ENCODE measurements at regions not wholly inside any gene's neighbourhood (a gene's known extent, or its start where the extent isn't known, plus 50 kb on each side); places are given as distances from the start of the nearest gene placed in this dataset.

- H3K27me3 ChIP-seq (replicated peaks; ENCODE audit: control insufficient read depth, insufficient read depth, low read length): no peaks in the 10 kb centered on the region
- H3K4me3 ChIP-seq (replicated peaks; ENCODE audit: low read depth, low read length): no peak overlapping the region
- TF ChIP-seq, protein P1, sequence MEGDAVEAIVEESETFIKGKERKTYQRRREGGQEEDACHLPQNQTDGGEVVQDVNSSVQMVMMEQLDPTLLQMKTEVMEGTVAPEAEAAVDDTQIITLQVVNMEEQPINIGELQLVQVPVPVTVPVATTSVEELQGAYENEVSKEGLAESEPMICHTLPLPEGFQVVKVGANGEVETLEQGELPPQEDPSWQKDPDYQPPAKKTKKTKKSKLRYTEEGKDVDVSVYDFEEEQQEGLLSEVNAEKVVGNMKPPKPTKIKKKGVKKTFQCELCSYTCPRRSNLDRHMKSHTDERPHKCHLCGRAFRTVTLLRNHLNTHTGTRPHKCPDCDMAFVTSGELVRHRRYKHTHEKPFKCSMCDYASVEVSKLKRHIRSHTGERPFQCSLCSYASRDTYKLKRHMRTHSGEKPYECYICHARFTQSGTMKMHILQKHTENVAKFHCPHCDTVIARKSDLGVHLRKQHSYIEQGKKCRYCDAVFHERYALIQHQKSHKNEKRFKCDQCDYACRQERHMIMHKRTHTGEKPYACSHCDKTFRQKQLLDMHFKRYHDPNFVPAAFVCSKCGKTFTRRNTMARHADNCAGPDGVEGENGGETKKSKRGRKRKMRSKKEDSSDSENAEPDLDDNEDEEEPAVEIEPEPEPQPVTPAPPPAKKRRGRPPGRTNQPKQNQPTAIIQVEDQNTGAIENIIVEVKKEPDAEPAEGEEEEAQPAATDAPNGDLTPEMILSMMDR (IDR thresholded peaks at IDR 0.05; ENCODE audit: insufficient read depth, low read length, poor library complexity, severe bottlenecking): no peak
- DNase-seq (ENCODE audit: extremely low read depth, insufficient read length): no peak
- no peaks in the 10 kb centered on the region for H3K36me3 ChIP-seq (ENCODE audit: control insufficient read depth, insufficient read depth, low read length)
Observed at GRCh38 chr16:59214455-59214854, 480.3 kb upstream of the GOT2 start.

- Histone ChIP-seq H3K27me3 (replicated peaks; ENCODE audit: control insufficient read depth, insufficient read depth, low read length) (no peaks in the 10 kb centered on the region), H3K36me3 (ENCODE audit: control insufficient read depth, insufficient read depth, low read length) (no peaks in the 10 kb centered on the region), H3K4me3 (replicated peaks; ENCODE audit: low read depth, low read length) (no peak overlapping the region)
- TF ChIP-seq, protein P1 (IDR thresholded peaks at IDR 0.05; ENCODE audit: insufficient read depth, low read length, poor library complexity, severe bottlenecking): no peak
- no peak for DNase-seq (ENCODE audit: extremely low read depth, insufficient read length)
Observed at GRCh38 chr16:59213952-59214351, 479.8 kb upstream of the GOT2 start.

- DNase-seq (ENCODE audit: extremely low read depth, insufficient read length): no peak
- Histone ChIP-seq H3K36me3 (ENCODE audit: control insufficient read depth, insufficient read depth, low read length) (no peaks in the 10 kb centered on the region), H3K27me3 (replicated peaks; ENCODE audit: control insufficient read depth, insufficient read depth, low read length) (no peaks in the 10 kb centered on the region), H3K4me3 (replicated peaks; ENCODE audit: low read depth, low read length) (no peak overlapping the region)
- TF ChIP-seq, protein P1 (IDR thresholded peaks at IDR 0.05; ENCODE audit: insufficient read depth, low read length, poor library complexity, severe bottlenecking): no peak
Observed at GRCh38 chr16:59212492-59213024, 478.4 kb upstream of the GOT2 start.

DNA sequence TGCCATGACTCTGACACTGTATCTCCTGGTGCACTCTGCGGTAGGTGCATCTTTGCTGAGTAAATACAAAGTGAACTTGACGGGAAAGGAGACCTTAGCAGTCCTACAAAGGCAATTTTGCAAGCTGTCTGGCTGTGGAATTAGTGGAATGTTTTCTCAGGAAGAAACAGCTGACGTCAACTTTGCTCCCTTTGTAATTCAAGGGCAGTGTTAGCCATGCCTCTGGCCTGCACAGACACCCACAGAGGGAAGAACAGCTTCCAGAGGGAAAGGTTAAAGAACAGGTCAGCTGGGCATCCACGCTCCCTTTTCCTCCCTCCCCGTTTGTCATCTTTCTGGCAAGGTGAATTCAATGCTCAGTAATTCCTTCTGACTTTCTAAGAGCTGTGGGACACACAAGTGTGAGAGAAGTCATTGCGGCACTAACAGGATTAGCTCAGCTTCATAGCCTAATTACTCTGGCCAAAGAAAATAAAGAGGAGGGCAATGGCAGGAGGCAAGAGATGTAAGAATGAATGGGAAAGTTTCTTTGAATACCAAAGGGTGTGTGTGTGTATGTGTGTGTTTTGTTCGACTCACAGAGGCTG lies 476.9 kb upstream of the GOT2 start:
- no peak overlapping the region for H3K4me3 ChIP-seq (replicated peaks; ENCODE audit: low read depth, low read length)
- no peaks in the 10 kb centered on the region for H3K27me3 ChIP-seq (replicated peaks; ENCODE audit: control insufficient read depth, insufficient read depth, low read length)
- no peak for DNase-seq (ENCODE audit: extremely low read depth, insufficient read length)
- no peaks in the 10 kb centered on the region for H3K36me3 ChIP-seq (ENCODE audit: control insufficient read depth, insufficient read depth, low read length)
- TF ChIP-seq, protein P1 (IDR thresholded peaks at IDR 0.05; ENCODE audit: insufficient read depth, low read length, poor library complexity, severe bottlenecking): no peak

DNA sequence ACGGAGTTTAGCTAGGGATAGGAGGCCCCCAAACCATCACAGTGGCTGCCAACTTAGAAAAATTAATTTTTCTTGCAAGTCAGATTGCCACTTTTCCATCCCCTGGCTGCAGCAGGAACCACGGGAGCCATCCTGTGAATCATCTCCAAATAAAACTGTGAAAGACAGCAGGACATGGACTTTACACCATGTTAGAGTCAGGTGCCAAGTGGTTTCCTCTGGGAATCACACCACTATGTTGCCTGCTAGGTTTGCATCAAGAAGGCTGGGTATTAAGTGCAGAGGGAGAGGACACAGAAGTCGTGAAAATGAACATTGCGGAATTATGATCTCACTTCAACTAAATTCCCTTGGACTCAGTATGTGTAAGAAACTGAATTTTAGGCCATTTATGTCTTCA lies 471.3 kb upstream of the GOT2 start:
- TF ChIP-seq, protein P1 (IDR thresholded peaks at IDR 0.05; ENCODE audit: insufficient read depth, low read length, poor library complexity, severe bottlenecking): no peak
- no peak for DNase-seq (ENCODE audit: extremely low read depth, insufficient read length)
- H3K4me3 ChIP-seq (replicated peaks; ENCODE audit: low read depth, low read length): no peak overlapping the region
- no peaks in the 10 kb centered on the region for H3K27me3 ChIP-seq (replicated peaks; ENCODE audit: control insufficient read depth, insufficient read depth, low read length)
- no peaks in the 10 kb centered on the region for H3K36me3 ChIP-seq (ENCODE audit: control insufficient read depth, insufficient read depth, low read length)

DNA sequence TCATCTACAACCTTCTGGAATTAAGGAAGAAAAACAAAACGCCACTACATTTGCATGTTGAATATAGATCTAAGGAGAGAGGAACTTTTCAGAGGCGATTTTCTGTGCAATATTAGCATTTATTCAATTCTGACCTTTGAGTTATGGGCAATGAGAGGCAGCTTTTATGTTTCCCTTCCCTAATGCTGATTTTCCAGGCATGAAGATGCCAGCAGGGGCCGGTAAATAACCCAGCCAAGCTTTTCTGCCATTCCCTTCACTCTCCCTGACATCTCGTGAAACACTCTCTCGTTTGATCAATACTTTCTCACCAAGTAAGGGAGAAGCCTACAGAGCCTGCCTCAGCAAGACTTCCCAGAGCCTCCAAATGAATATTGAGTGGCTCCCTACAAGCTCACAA lies 470.5 kb upstream of the GOT2 start:
- no peaks in the 10 kb centered on the region for H3K36me3 ChIP-seq (ENCODE audit: control insufficient read depth, insufficient read depth, low read length)
- H3K4me3 ChIP-seq (replicated peaks; ENCODE audit: low read depth, low read length): no peak overlapping the region
- no peak for DNase-seq (ENCODE audit: extremely low read depth, insufficient read length)
- TF ChIP-seq, protein P1 (IDR thresholded peaks at IDR 0.05; ENCODE audit: insufficient read depth, low read length, poor library complexity, severe bottlenecking): no peak
- no peaks in the 10 kb centered on the region for H3K27me3 ChIP-seq (replicated peaks; ENCODE audit: control insufficient read depth, insufficient read depth, low read length)

Data from GM06990 (cell line).